SK-N-SH (cell line): ENCODE measurements at regions not wholly inside any gene's neighbourhood (a gene's known extent, or its start where the extent isn't known, plus 50 kb on each side); places are given as distances from the start of the nearest gene placed in this dataset.

ENCODE experiments used
- ELF1 ChIP-seq: IDR thresholded peaks from 2 replicates; pipeline ENCODE4 v1.4.0; 2012
- EP300 ChIP-seq, 2 experiments: IDR thresholded peaks; 2 replicates each; pipeline versions ENCODE4 v1.4.0 to v1.6.1; 2012; ENCODE audit warnings: borderline replicate concordance in 1 of 2, low read depth in 1 of 2, low read length in 1 of 2
- GABPA ChIP-seq: IDR thresholded peaks from 2 replicates; pipeline ENCODE4 v1.4.0; 2012; ENCODE audit warnings: low read depth, mild to moderate bottlenecking
- GATA2 ChIP-seq: sonication (generic); formaldehyde crosslinking; IDR thresholded peaks from 2 replicates; pipeline ENCODE4 v1.5.0; 2020; ENCODE audit warnings: mild to moderate bottlenecking, missing genetic modification reagents
- TF ChIP-seq, protein P1 (sequence below): IDR thresholded peaks from 2 replicates; pipeline ENCODE4 v1.4.0; 2012; ENCODE audit warnings: low read depth

DNA sequence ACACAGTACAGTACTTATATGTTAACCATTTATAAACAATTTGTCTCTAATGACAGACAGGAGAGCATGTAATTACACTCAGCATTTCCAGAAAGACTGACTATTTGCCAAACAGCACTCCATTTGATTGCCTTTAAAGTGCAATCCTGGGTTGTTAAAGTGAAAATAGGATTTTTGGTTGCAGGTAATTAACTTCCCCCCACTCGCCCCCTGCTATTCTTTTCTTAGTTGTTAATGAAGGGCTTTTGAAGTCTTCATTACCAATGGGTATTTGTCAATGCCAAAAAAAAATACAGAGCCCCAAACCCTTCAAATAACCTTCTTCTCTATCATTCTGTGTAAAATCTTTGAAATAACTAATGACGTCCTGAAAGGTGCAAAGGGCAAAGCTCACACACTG lies 825.6 kb downstream of the STPG2 start:
- TF ChIP-seq GABPA (no peak), GATA2 (CRISPR knock-in tag) (no peak), EP300 (IDR thresholded peaks at IDR 0.05; ENCODE audit: borderline replicate concordance in 1 of 2, low read depth in 1 of 2, low read length in 1 of 2) (no peak), ELF1 (no peak)
- TF ChIP-seq, protein P1, sequence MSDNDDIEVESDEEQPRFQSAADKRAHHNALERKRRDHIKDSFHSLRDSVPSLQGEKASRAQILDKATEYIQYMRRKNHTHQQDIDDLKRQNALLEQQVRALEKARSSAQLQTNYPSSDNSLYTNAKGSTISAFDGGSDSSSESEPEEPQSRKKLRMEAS = no peak
